HFFc6 (cell line): ENCODE measurements at regions not wholly inside any gene's neighbourhood (a gene's known extent, or its start where the extent isn't known, plus 50 kb on each side); places are given as distances from the start of the nearest gene placed in this dataset.

ENCODE experiments used
- DNase-seq: peaks from one replicate; pipeline ENCODE4 v3.0.0-alpha.2; 2018
- H3K27ac Mint-ChIP-seq: 2 replicates; pipeline ENCODE4 v1.8.0; 2020; ENCODE audit warnings: mild to moderate bottlenecking, mixed read lengths
- H3K27me3 Mint-ChIP-seq: 2 replicates; pipeline ENCODE4 v1.8.0; 2021; ENCODE audit warnings: mild to moderate bottlenecking, moderate library complexity, mixed read lengths; ENCODE audit not compliant: insufficient read depth
- H3K36me3 Mint-ChIP-seq: 2 replicates; pipeline ENCODE4 v1.8.0; 2021; ENCODE audit warnings: low read depth, mixed read lengths
- H3K4me1 Mint-ChIP-seq: 2 replicates; pipeline ENCODE4 v1.8.0; 2020; ENCODE audit warnings: low read depth, mixed read lengths
- H3K4me3 Mint-ChIP-seq: 2 replicates; pipeline ENCODE4 v1.8.0; 2020; ENCODE audit warnings: mild to moderate bottlenecking, moderate library complexity, mixed read lengths
- H3K9me3 Mint-ChIP-seq: 2 replicates; pipeline ENCODE4 v1.8.0; 2020; ENCODE audit warnings: mild to moderate bottlenecking, mixed read lengths
- TF ChIP-seq, protein P1 (sequence below): fragments of 200-600 bp; sonication (generic); IDR thresholded peaks from 2 replicates; pipeline ENCODE4 v1.5.0; 2021; ENCODE audit warnings: antibody characterized with exemption, mild to moderate bottlenecking

DNA sequence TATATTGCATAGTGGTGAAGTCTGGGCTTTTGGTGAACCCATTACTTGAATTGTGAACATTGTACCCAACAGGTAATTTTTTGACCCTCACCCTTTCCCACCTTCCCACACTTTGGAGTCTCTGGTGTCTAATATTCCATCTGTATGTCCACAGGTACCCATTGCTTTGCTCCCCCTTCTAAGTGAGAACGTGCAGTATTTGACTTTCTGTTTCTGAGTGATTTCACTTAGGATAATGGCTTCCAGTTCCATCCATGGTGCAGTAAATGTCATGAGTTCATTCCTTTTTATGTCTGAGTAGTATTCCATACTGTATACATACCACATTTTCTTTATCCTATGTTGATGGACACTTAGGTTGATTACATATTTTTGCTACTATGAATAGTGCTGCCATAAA, 91.5 kb upstream of the KIF5B start:
- TF ChIP-seq, protein P1, sequence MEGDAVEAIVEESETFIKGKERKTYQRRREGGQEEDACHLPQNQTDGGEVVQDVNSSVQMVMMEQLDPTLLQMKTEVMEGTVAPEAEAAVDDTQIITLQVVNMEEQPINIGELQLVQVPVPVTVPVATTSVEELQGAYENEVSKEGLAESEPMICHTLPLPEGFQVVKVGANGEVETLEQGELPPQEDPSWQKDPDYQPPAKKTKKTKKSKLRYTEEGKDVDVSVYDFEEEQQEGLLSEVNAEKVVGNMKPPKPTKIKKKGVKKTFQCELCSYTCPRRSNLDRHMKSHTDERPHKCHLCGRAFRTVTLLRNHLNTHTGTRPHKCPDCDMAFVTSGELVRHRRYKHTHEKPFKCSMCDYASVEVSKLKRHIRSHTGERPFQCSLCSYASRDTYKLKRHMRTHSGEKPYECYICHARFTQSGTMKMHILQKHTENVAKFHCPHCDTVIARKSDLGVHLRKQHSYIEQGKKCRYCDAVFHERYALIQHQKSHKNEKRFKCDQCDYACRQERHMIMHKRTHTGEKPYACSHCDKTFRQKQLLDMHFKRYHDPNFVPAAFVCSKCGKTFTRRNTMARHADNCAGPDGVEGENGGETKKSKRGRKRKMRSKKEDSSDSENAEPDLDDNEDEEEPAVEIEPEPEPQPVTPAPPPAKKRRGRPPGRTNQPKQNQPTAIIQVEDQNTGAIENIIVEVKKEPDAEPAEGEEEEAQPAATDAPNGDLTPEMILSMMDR = no peak
- DNase-seq = no peak
- H3K4me3 Mint-ChIP-seq = no peak overlapping the region
- no peaks in the 10 kb centered on the region for H3K9me3 Mint-ChIP-seq
- no peaks in the 10 kb centered on the region for H3K36me3 Mint-ChIP-seq
- H3K4me1 Mint-ChIP-seq = peaks cover 39% of the 10 kb centered on the region
- H3K27ac Mint-ChIP-seq = peak overlapping the region; percentile 21; the same call in 1 of the 2 replicates
- no peaks in the 10 kb centered on the region for H3K27me3 Mint-ChIP-seq

- H3K4me1 Mint-ChIP-seq = peaks cover 32% of the 10 kb centered on the region
Measured at GRCh38 chr10:32146166-32146565, 89.9 kb upstream of the KIF5B start.

DNA sequence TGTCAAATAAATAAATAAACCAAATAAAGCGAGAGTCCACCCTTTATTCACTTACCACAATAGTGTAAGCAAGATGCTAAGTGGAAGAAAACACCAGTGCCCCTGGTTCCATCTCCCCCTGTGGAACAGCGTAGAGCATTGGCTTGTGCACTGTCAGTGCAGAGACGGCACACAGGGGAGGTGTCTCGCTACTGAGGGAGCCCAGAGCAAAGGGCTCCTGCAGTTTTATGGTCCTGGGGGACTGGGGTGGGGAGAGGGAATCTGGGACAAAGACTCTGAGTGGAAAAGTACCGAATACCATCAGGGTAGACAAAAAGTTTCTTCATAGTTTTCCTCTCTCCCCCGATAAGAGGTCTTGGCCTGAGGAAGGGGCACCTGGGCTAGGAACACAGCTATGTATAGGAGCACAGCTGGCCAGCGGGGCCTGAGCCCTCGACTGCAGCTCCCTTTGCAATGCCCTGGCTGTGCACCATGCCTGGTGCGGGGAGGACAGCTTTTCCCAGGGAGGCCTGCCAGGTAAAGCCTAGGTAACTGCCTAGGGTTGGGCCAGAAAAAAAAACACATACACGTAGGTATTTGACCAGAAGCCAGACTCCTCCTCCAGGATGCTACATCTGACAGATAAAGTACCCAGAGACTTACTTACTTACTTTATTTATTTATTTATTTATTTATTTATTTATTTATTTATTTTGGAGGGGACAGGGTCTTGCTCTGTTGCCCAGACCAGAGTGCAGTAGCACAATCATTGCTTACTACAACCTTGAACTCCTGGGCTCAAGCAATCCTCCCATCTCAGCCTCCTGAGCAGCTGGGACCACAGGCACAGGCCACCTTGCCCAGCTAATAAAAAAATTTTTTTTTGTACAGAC, 88.8 kb upstream of the KIF5B start:
- Mint-ChIP-seq H3K27ac (no peak overlapping the region), H3K9me3 (no peaks in the 10 kb centered on the region), H3K4me1 (peaks cover 25% of the 10 kb centered on the region), H3K27me3 (no peaks in the 10 kb centered on the region), H3K4me3 (no peak overlapping the region), H3K36me3 (no peaks in the 10 kb centered on the region)
- TF ChIP-seq, protein P1 = no peak
- no peak for DNase-seq

More at GRCh38 chr10:32146166-32146565, 89.9 kb upstream of the KIF5B start:
- Mint-ChIP-seq H3K27me3 (no peaks in the 10 kb centered on the region), H3K4me3 (no peak overlapping the region), H3K27ac (no peak overlapping the region), H3K9me3 (no peaks in the 10 kb centered on the region), H3K36me3 (no peaks in the 10 kb centered on the region)
- TF ChIP-seq, protein P1 = no peak
- DNase-seq = no peak

DNA sequence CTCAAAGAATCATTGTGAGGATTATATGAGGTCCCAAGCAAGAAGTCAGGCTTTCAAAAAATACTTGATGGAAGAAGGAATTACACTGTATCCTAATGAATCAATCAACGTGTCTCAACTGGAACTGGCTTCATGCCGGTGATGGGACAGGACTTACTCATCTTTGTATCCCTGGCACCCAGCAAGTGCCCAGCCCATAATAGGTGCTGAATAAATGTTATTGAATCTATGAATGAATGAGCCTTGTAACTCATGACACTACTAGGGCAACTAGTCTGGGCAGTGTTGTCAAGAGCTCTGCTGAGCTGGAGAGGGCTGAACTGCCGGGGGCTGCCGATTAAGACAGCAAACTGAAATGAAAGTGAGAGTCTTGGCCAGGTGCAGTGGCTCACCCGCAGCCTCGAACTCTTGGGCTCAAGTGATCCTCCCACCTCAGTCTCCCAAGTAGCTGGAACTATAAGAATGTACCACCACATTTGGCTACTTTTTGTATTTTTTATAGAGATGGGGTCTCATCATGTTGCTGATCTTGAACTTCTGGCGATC, 87.2 kb upstream of the KIF5B start:
- Mint-ChIP-seq H3K27ac (no peak overlapping the region), H3K9me3 (no peaks in the 10 kb centered on the region), H3K27me3 (no peaks in the 10 kb centered on the region), H3K4me3 (no peak overlapping the region), H3K4me1 (peaks cover 14% of the 10 kb centered on the region), H3K36me3 (no peaks in the 10 kb centered on the region)
- DNase-seq = no peak
- TF ChIP-seq, protein P1 = no peak

DNA sequence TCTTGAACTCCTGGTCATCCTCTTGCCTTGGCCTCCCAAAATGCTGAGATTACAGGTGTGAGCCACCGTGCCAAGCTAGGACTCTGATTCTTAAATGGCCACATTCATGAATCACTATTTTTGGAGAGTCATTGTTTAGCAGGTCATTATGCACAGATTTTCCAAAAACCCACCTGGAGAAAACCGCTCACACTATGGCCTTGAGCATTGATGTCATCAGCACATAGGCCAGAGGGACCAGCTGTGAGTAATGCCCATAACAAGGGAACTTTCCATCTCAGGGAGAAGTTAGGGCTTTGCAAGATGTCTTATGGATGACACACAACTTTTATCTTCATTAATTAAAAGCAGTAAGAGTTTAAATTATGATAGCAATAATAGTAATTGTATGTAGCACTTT, 86.4 kb upstream of the KIF5B start:
- no peaks in the 10 kb centered on the region for H3K36me3 Mint-ChIP-seq
- no peak overlapping the region for H3K27ac Mint-ChIP-seq
- DNase-seq = peak; percentile 24
- TF ChIP-seq, protein P1 = no peak
- H3K9me3 Mint-ChIP-seq = no peaks in the 10 kb centered on the region
- H3K27me3 Mint-ChIP-seq = no peaks in the 10 kb centered on the region
- H3K4me3 Mint-ChIP-seq = no peak overlapping the region
- H3K4me1 Mint-ChIP-seq = peaks cover 14% of the 10 kb centered on the region
